ENCODE measurements at regions not wholly inside any gene's neighbourhood (a gene's known extent, or its start where the extent isn't known, plus 50 kb on each side); places are given as distances from the start of the nearest gene placed in this dataset.

GRCh38 chr15:81511138-81511537 lies 137.1 kb upstream of the TMC3 start:
- no peak overlapping the region for H3K27ac ChIP-seq
- TF ChIP-seq ZFX (IDR thresholded peaks at IDR 0.05; ENCODE audit: borderline replicate concordance) (no peak), CTCF (IDR thresholded peaks at IDR 0.05) (no peak)

- no peak for TF ChIP-seq CTCF (IDR thresholded peaks at IDR 0.05)
- H3K27ac ChIP-seq: no peak overlapping the region
Observed at GRCh38 chr15:81507831-81508230, 133.8 kb upstream of the TMC3 start.

GRCh38 chr15:81506936-81507335 lies 132.9 kb upstream of the TMC3 start:
- TF ChIP-seq ZFX (IDR thresholded peaks at IDR 0.05; ENCODE audit: borderline replicate concordance) (no peak), CTCF (IDR thresholded peaks at IDR 0.05) (no peak)
- no peak overlapping the region for H3K27ac ChIP-seq

- H3K27ac ChIP-seq: no peak overlapping the region
- TF ChIP-seq CTCF (IDR thresholded peaks at IDR 0.05): no peak
- no peak for TF ChIP-seq ZFX (IDR thresholded peaks at IDR 0.05; ENCODE audit: borderline replicate concordance)
Observed at GRCh38 chr15:81506071-81506470, 132.1 kb upstream of the TMC3 start.

- H3K27ac ChIP-seq: no peak overlapping the region
- TF ChIP-seq CTCF (IDR thresholded peaks at IDR 0.05) (no peak), ZFX (IDR thresholded peaks at IDR 0.05; ENCODE audit: borderline replicate concordance) (no peak)
Observed at GRCh38 chr15:81504170-81504905, 130.3 kb upstream of the TMC3 start.

- no peak overlapping the region for H3K27ac ChIP-seq
- TF ChIP-seq ZFX (IDR thresholded peaks at IDR 0.05; ENCODE audit: borderline replicate concordance): no peak
- TF ChIP-seq CTCF (IDR thresholded peaks at IDR 0.05): no peak
Observed at GRCh38 chr15:81502439-81502838, 128.4 kb upstream of the TMC3 start.

- TF ChIP-seq ZFX (IDR thresholded peaks at IDR 0.05; ENCODE audit: borderline replicate concordance) (no peak), CTCF (IDR thresholded peaks at IDR 0.05) (no peak)
- no peak overlapping the region for H3K27ac ChIP-seq
Observed at GRCh38 chr15:81500081-81500480, 126.1 kb upstream of the TMC3 start.
